ENCODE measurements at regions not wholly inside any gene's neighbourhood (a gene's known extent, or its start where the extent isn't known, plus 50 kb on each side); places are given as distances from the start of the nearest gene placed in this dataset.
"Not testable (repeated sequence)": the region's sequence is repeated elsewhere in the genome, so short reads cannot be mapped to it uniquely, and the experiment has no call there.

DNA sequence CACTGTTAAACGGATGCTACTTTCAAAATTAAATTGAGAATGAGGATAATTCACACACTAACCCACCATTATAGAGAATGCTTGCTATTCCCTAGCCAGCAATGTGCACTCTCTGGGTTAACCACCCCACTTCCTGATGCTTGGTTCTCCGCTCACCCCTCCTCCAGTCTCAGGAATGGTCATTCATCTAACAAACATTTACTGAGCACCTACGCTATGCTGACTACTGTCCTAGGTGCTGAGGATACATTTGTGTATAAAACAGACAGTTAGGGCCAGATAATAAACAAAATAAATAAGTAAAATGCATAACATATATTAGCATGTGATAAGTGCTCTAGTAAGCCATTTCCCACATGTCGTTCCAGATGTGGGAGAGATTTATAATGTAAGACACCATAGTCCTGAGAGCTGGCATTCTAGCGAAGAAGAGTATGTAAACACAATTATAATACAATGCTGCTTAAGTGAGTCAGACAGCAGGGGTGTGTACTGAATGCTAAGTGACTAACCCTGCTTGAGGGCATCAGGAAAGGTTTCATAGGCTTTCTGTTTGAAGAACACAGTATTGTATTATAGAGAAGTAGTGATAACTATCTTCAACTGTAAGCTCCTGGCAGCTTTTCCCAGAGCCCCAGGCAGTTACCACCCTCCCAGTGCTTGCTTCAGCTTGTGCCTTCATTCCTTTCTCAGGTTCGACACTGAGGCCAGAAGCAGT lies 126.7 kb upstream of the CACHD1 start:
- H3K4me1 Mint-ChIP-seq: no peaks in the 10 kb centered on the region
- ChIA-PET POLR2A (no interaction called here), CTCF (no interaction called here)
- DNase-seq: no peak
- H3K4me3 Mint-ChIP-seq: no peak overlapping the region
- H3K27ac Mint-ChIP-seq: no peak overlapping the region
- H3K9me3 Mint-ChIP-seq: no peaks in the 10 kb centered on the region
- H3K36me3 Mint-ChIP-seq (ENCODE audit: low read depth): no peaks in the 10 kb centered on the region
- no peaks in the 10 kb centered on the region for H3K27me3 Mint-ChIP-seq

DNA sequence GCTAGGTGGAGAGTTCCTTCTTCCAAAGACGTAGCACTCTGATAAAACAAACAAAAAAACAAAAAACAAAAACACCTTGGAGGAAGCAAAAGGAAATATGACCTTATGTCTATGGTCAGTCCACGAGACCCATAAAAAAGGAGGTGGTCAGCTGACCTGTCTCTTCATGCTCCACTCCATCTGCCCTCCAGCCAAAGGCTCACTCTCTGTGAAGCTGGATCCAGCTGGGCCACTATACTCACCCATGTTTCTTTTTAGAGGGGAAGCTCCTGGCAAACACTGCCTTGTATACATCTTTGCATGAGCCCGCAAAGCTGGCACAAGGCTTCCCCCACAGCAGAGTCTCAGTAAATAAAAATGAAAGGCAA lies 126.1 kb upstream of the CACHD1 start:
- H3K4me3 Mint-ChIP-seq: no peak overlapping the region
- no peak for DNase-seq
- no peaks in the 10 kb centered on the region for H3K36me3 Mint-ChIP-seq (ENCODE audit: low read depth)
- no peak overlapping the region for H3K27ac Mint-ChIP-seq
- H3K4me1 Mint-ChIP-seq: no peaks in the 10 kb centered on the region
- H3K27me3 Mint-ChIP-seq: no peaks in the 10 kb centered on the region
- CTCF ChIA-PET: no interaction called here
- POLR2A ChIA-PET: no interaction called here
- H3K9me3 Mint-ChIP-seq: no peaks in the 10 kb centered on the region

DNA sequence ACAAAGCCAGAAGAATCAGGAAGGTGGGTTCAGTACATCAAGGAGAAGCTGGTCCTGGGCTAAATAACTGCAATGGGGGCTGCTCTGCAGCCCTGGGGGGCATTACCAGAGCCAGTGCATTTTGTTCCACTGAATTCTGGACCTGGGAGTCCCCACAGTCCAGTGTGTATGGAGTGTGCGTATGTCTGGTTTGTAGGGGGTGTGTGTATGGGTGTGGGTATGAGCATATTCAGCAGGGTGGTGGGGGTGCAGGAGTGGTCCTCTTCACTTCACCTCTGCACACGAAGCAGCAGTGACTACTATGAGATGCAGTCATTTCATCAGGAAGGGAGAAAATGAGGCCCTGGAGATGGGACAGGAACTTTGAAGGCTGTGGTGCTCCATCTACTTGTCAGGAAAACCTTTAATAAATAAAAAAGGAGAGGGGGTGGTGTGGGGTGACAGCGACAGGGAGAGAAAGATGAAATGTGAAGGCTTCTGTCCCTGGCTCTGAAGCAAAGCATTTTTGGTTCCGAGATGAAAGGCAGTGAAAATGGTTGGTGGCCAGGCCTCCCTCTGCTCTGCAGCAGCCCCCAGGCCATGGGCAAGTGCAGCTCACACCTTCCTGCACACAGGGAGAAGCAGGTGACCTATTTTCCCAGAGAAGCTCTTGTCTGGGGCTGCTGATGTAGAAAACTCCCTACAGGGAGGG lies 121.5 kb upstream of the CACHD1 start:
- Mint-ChIP-seq H3K27me3 (no peaks in the 10 kb centered on the region), H3K4me1 (no peaks in the 10 kb centered on the region), H3K4me3 (no peak overlapping the region), H3K27ac (no peak overlapping the region), H3K36me3 (ENCODE audit: low read depth) (no peaks in the 10 kb centered on the region), H3K9me3 (no peaks in the 10 kb centered on the region)
- ChIA-PET POLR2A (no interaction called here), CTCF (no interaction called here)
- DNase-seq: no peak

DNA sequence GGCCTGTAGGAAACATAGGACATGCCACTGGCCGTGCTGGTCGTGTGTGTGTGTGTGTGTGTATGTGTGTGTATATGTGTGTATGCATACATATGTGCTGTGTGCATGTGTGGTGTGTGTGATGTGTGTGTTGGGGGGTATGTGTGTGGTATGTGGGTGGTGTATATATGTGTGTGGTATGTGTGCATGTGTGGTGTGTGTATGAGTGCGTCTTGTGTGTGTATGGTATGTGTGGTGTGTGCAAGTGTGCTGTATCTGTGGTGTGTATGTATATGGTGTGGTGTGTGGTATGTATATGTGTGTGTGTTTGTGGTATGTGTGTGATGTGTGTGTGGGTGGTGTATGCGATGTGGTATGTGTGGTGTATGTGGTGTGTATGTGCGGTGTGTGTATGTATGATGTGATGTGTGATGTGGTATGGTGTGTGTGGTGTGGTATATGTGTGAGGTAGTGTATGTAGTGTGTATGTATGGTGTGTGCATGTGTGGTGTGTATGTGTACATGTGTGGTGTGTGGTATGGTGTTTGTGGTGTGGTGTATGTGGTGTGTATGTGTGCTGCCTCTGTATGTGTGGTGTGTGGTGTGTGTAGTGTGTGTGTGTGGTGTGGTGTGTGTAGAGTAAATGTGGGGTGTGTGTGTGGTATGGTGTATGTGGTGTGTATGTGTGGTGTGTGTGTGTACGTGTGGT lies 120.8 kb upstream of the CACHD1 start:
- H3K9me3 Mint-ChIP-seq: no peaks in the 10 kb centered on the region
- no peaks in the 10 kb centered on the region for H3K4me1 Mint-ChIP-seq
- H3K36me3 Mint-ChIP-seq (ENCODE audit: low read depth): no peaks in the 10 kb centered on the region
- POLR2A ChIA-PET: no interaction called here
- no peak overlapping the region for H3K4me3 Mint-ChIP-seq
- no peak for DNase-seq
- H3K27ac Mint-ChIP-seq: no peak overlapping the region
- no peaks in the 10 kb centered on the region for H3K27me3 Mint-ChIP-seq
- CTCF ChIA-PET: no interaction called here

DNA sequence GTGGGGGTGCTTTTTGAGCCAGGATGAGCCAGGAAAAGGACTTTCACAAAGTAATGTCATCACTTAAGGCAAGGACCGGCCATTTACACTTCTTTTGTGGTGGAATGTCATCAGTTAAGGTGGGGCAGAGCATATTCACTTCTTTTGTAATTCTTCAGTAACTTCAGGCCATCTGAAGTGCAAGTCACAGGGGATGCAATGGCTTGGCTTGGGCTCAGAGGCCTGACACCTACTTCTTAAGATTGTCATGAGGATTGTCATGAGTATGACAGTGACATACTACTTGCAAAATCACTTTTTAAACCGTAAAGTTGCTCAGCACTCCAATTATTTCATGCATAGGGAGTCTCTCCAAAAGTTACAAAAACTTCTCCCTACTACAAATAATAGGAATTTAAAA lies 114.4 kb upstream of the CACHD1 start:
- POLR2A ChIA-PET, CTCF ChIA-PET: not testable (repeated sequence)

DNA sequence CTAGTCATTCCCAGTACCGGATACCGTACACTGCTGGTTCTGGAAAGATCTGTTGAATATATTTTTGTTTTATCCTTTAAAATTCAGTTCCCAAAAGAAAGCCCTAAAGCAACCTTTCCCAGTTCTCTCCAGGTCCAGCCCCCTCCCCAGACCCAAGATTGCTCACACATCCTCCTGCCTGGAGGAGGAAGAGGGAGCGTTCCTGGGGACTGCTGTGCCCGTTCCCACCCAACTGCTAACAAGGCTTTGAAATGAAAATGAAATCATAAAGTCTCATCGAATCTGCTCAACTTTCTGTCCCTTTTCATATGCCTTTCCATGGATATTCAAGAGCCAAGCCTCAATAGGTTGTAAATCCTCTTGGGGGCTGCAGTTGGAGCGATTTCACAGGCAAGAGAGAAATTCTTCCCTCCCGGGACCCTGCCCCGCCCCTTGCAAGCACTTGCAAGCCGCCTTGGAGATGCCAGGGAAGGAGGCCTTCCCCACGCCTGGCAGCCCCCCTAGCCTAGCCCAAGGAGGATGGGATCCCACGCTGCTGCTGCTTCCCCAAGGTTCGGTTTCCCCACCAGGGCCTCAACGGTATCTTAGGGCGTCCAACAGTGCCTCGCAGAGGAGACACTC lies 113.2 kb upstream of the CACHD1 start:
- Mint-ChIP-seq H3K27ac (no peak overlapping the region), H3K4me1 (no peaks in the 10 kb centered on the region), H3K4me3 (no peak overlapping the region), H3K9me3 (no peaks in the 10 kb centered on the region), H3K36me3 (ENCODE audit: low read depth) (no peaks in the 10 kb centered on the region), H3K27me3 (no peaks in the 10 kb centered on the region)
- ChIA-PET POLR2A (no interaction called here), CTCF (no interaction called here)
- DNase-seq: no peak

More for the DNA sequence above, 114.4 kb upstream of the CACHD1 start:
- H3K27me3 Mint-ChIP-seq; H3K36me3 Mint-ChIP-seq (ENCODE audit: low read depth); DNase-seq; H3K4me1 Mint-ChIP-seq; H3K4me3 Mint-ChIP-seq; H3K9me3 Mint-ChIP-seq; H3K27ac Mint-ChIP-seq: not testable (repeated sequence)

- Mint-ChIP-seq H3K4me3 (no peak overlapping the region), H3K27ac (no peak overlapping the region), H3K9me3 (no peaks in the 10 kb centered on the region), H3K4me1 (no peaks in the 10 kb centered on the region), H3K36me3 (ENCODE audit: low read depth) (no peaks in the 10 kb centered on the region), H3K27me3 (no peaks in the 10 kb centered on the region)
- no peak for DNase-seq
- POLR2A ChIA-PET: no interaction called here
- CTCF ChIA-PET: no interaction called here
These were observed 112.5 kb upstream of the CACHD1 start for GRCh38 chr1:64357422-64357821.

- H3K27ac Mint-ChIP-seq: no peak overlapping the region
- ChIA-PET CTCF (no interaction called here), POLR2A (no interaction called here)
- no peaks in the 10 kb centered on the region for H3K27me3 Mint-ChIP-seq
- no peak overlapping the region for H3K4me3 Mint-ChIP-seq
- H3K36me3 Mint-ChIP-seq (ENCODE audit: low read depth): no peaks in the 10 kb centered on the region
- H3K9me3 Mint-ChIP-seq: no peaks in the 10 kb centered on the region
- no peak for DNase-seq
- H3K4me1 Mint-ChIP-seq: no peaks in the 10 kb centered on the region
These were observed 111.2 kb upstream of the CACHD1 start for GRCh38 chr1:64358692-64359091.

DNA sequence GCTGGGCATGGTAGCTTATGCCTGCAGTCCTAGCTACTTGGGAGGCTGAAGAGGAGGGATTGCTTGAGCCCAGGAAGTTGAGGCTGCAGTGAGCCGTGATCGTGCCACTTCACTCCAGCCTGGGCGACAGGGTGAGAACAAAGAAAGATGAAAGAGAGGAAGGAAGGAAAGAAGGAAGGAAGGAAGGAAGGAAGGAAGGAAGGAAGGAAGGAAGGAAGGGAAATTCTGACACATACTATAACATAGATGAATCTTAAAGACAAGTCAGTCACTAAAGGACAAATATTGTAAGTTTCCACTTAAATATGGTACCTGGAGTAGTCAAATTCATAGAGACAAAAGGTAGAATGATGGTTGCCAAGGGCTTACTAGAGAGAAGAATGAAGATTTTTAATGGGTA lies 108.0 kb upstream of the CACHD1 start:
- H3K27me3 Mint-ChIP-seq: peaks cover 2% of the 10 kb centered on the region
- no peaks in the 10 kb centered on the region for H3K4me1 Mint-ChIP-seq
- no peak overlapping the region for H3K4me3 Mint-ChIP-seq
- no peak for DNase-seq
- H3K27ac Mint-ChIP-seq: no peak overlapping the region
- ChIA-PET POLR2A (no interaction called here), CTCF (no interaction called here)
- no peaks in the 10 kb centered on the region for H3K36me3 Mint-ChIP-seq (ENCODE audit: low read depth)
- H3K9me3 Mint-ChIP-seq: no peaks in the 10 kb centered on the region

GRCh38 chr1:64363111-64363510 lies 106.8 kb upstream of the CACHD1 start:
- H3K27ac Mint-ChIP-seq: no peak overlapping the region
- POLR2A ChIA-PET: no interaction called here
- no peak for DNase-seq
- no peaks in the 10 kb centered on the region for H3K9me3 Mint-ChIP-seq
- H3K4me3 Mint-ChIP-seq: no peak overlapping the region
- peaks cover 2% of the 10 kb centered on the region for H3K27me3 Mint-ChIP-seq
- CTCF ChIA-PET: no interaction called here
- H3K36me3 Mint-ChIP-seq (ENCODE audit: low read depth): no peaks in the 10 kb centered on the region
- H3K4me1 Mint-ChIP-seq: no peaks in the 10 kb centered on the region

DNA sequence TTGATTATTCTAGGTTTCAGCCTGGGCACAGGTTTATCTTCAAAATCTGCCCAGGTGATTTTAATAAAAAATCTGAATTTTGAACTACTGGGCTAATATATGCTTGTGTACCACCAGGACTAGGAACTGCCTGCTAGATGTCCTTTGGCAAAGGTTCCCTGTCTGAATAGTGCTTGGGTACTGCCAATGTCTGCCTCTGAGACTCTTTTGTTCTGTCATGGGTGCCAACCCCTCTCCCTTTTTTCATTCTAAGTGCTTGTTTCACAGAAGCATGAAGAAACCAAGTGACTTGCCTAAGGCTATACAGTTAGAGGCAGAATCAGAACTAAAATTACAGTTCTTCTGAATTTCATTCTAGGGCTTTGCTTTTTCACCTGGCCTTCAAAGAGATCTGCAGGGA lies 106.3 kb upstream of the CACHD1 start:
- ChIA-PET CTCF (no interaction called here), POLR2A (no interaction called here)
- Mint-ChIP-seq H3K9me3 (no peaks in the 10 kb centered on the region), H3K4me1 (no peaks in the 10 kb centered on the region), H3K27ac (no peak overlapping the region), H3K27me3 (peaks cover 2% of the 10 kb centered on the region), H3K36me3 (ENCODE audit: low read depth) (no peaks in the 10 kb centered on the region), H3K4me3 (no peak overlapping the region)
- no peak for DNase-seq

DNA sequence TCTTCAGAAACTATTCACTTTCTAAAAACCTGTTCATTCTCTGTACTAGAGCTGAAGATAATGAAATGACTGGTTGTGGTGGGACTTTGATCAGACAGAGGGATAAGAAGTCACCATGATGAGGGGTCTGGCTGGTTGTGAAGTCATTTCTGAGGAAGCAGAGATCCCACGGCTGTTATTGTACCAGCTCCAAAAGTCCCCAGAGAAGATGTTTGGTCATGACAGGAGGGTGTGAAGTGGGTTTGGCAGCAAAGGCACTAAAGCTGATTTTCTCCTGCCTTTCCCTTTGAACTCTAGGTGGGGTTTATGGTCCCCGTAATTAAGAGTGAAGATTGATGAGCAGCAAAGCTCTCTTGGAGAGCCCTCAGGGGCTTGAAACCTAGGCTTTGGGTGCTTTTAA lies 103.1 kb upstream of the CACHD1 start:
- Mint-ChIP-seq H3K27ac (no peak overlapping the region), H3K27me3 (peaks cover 2% of the 10 kb centered on the region), H3K4me3 (no peak overlapping the region), H3K9me3 (no peaks in the 10 kb centered on the region), H3K36me3 (ENCODE audit: low read depth) (no peaks in the 10 kb centered on the region), H3K4me1 (no peaks in the 10 kb centered on the region)
- ChIA-PET CTCF (no interaction called here), POLR2A (no interaction called here)
- DNase-seq: no peak

GRCh38 chr1:64368344-64368743 lies 101.6 kb upstream of the CACHD1 start:
- H3K4me1 Mint-ChIP-seq: no peaks in the 10 kb centered on the region
- H3K36me3 Mint-ChIP-seq (ENCODE audit: low read depth): no peaks in the 10 kb centered on the region
- ChIA-PET POLR2A (no interaction called here), CTCF (no interaction called here)
- DNase-seq: no peak
- no peaks in the 10 kb centered on the region for H3K9me3 Mint-ChIP-seq
- no peak overlapping the region for H3K4me3 Mint-ChIP-seq
- H3K27ac Mint-ChIP-seq: no peak overlapping the region
- peaks cover 2% of the 10 kb centered on the region for H3K27me3 Mint-ChIP-seq

DNA sequence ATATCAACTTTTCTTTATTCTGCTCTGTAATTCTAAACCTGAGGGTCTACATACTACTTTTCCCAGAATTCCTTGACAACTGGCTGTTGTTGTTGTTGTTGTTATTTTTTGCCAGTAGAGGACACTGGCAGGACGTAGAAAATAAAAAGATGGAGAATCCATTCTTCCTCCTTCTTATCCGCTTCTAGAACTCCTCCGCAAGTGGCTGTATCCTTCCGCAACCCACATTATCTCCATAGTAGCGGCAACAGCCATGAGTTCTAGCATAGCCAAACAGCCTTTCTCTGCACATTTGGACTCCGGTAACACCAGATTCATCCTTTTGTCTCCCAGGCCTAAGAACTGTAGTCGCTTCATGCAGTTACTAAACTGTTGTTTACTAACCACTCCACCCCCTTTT lies 91.1 kb upstream of the CACHD1 start:
- no peak overlapping the region for H3K4me3 Mint-ChIP-seq
- ChIA-PET POLR2A (no interaction called here), CTCF (no interaction called here)
- no peaks in the 10 kb centered on the region for H3K36me3 Mint-ChIP-seq (ENCODE audit: low read depth)
- no peaks in the 10 kb centered on the region for H3K9me3 Mint-ChIP-seq
- DNase-seq: no peak
- peaks cover 9% of the 10 kb centered on the region for H3K27me3 Mint-ChIP-seq
- no peak overlapping the region for H3K27ac Mint-ChIP-seq
- H3K4me1 Mint-ChIP-seq: no peaks in the 10 kb centered on the region
